ENCODE measurements at regions not wholly inside any gene's neighbourhood (a gene's known extent, or its start where the extent isn't known, plus 50 kb on each side); places are given as distances from the start of the nearest gene placed in this dataset.
"Not testable (repeated sequence)": the region's sequence is repeated elsewhere in the genome, so short reads cannot be mapped to it uniquely, and the experiment has no call there.

DNA sequence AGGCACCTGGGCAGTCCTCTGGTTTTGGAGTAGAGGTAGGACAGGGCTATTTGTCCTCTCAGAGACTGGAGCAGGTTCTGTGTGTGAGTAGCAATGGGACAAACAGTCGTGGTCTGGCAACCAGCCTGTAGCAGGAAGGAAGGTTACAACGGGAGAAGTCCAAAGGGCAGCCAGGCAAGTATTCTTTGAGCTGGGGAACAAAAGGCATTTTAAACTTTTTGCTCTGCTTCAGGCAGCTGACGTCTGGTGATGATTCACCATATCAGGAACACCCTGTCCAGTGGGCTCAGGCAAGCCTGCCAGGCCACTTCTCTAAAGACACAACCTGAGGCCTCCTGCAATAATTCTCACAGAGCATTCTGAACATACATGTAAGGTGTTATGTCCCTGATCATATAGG lies 215.8 kb downstream of the FAM72C start:
- 2% methylated on average over 3 of the region's 3 CpGs for WGBS (ENCODE audit: missing lambda C conversion rate)
- ATAC-seq: peak; percentile 90 to 93
- DNase-seq (ENCODE audit: low read depth in 1 of 2, low spot score in 1 of 2); H3K4me1 ChIP-seq; CTCF ChIA-PET; H3K4me3 ChIP-seq; POLR2A ChIA-PET; H3K9me3 ChIP-seq; FAIRE-seq: not testable (repeated sequence)
- Histone ChIP-seq H3K4me2 (peak overlapping the region; percentile 43; the same call in 2 of the 3 replicates), H3K27ac (peak overlapping the region in 1 of 2 experiments; percentile 51; a peak in 1 of 6 replicates)

DNA sequence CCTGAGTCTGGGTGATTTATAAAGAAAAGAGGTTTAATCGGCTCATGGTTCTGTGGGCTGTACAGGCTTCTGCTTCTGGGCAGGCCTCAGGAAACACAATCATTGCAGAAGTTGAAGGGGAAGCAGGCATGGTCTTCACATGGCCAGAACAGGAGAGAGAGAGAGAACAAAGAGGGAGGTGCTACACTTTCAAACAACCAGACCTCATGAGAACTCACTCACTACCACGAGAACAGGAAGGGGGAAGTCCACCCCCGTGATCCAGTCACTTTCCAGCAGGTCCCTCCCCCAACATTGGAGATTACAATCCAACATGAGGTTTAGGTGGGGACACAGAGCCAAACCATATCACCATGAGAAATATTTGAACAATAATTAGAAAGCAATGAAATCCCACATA lies 222.9 kb downstream of the FAM72C start:
- no peak for DNase-seq (ENCODE audit: low read depth in 1 of 2, low spot score in 1 of 2)
- FAIRE-seq: no peak
- 62% methylated on average over 3 of the region's 3 CpGs for WGBS (ENCODE audit: missing lambda C conversion rate)

DNA sequence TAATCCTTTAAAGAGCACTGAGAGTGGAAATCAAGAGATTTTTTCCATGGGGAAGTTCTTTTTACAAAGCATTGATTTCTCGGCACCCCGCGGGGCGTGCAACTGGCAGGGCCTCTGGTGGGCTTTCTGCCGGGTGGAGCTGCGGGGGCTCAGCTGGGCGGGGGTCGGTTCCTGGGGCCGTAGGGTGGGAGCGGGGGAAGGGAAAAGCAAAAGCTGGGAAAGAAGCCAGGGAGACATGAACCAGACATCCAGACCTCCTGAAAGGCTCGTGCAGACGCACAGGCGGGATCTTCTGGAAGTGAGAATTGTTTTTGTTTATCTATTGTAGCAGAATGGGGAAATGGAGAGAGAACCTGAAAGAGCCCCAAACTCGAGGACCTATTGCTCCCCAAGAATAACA lies 235.2 kb downstream of the FAM72C start:
- peaks cover 5% of the 10 kb centered on the region; the same call in 2 of the 3 replicates for H3K4me1 ChIP-seq
- ChIA-PET CTCF (no interaction called here), POLR2A (no interaction called here)
- H3K4me3 ChIP-seq: peak overlapping the region; percentile 68
- no peak for TF ChIP-seq RAD21 (conservative IDR thresholded peaks at IDR 0.05 in 1 of 2, IDR thresholded peaks at IDR 0.05 in 1 of 2)
- TF ChIP-seq, protein P1, sequence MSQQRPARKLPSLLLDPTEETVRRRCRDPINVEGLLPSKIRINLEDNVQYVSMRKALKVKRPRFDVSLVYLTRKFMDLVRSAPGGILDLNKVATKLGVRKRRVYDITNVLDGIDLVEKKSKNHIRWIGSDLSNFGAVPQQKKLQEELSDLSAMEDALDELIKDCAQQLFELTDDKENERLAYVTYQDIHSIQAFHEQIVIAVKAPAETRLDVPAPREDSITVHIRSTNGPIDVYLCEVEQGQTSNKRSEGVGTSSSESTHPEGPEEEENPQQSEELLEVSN (IDR thresholded peaks at IDR 0.05; ENCODE audit: borderline replicate concordance, low read depth): 0 out of 2 replicates have a peak, but pooled peaks have one; percentile 28
- TF ChIP-seq, protein P2, sequence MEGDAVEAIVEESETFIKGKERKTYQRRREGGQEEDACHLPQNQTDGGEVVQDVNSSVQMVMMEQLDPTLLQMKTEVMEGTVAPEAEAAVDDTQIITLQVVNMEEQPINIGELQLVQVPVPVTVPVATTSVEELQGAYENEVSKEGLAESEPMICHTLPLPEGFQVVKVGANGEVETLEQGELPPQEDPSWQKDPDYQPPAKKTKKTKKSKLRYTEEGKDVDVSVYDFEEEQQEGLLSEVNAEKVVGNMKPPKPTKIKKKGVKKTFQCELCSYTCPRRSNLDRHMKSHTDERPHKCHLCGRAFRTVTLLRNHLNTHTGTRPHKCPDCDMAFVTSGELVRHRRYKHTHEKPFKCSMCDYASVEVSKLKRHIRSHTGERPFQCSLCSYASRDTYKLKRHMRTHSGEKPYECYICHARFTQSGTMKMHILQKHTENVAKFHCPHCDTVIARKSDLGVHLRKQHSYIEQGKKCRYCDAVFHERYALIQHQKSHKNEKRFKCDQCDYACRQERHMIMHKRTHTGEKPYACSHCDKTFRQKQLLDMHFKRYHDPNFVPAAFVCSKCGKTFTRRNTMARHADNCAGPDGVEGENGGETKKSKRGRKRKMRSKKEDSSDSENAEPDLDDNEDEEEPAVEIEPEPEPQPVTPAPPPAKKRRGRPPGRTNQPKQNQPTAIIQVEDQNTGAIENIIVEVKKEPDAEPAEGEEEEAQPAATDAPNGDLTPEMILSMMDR (IDR thresholded peaks at IDR 0.05): no peak
- peak overlapping the region; percentile 79 to 90 for H3K27ac ChIP-seq
- peak in 1 of 2 experiments; percentile 58; a peak in 3 of 6 replicates for ATAC-seq
- peak in 1 of 2 experiments; percentile 3 for DNase-seq (ENCODE audit: low read depth in 1 of 2, low spot score in 1 of 2)
- FAIRE-seq: no peak
- no peaks in the 10 kb centered on the region for H3K9me3 ChIP-seq
- WGBS (ENCODE audit: missing lambda C conversion rate): 0% methylated on average over 10 of the region's 14 CpGs
- peak overlapping the region; percentile 74 for H3K4me2 ChIP-seq

More for the DNA sequence above, 222.9 kb downstream of the FAM72C start:
- no peak overlapping the region for H3K4me3 ChIP-seq
- H3K4me2 ChIP-seq: no peak overlapping the region
- no peak overlapping the region for H3K27ac ChIP-seq
- H3K9me3 ChIP-seq: no peaks in the 10 kb centered on the region
- no peaks in the 10 kb centered on the region for H3K4me1 ChIP-seq
- ATAC-seq: no peak
- TF ChIP-seq ZNF302 (CRISPR knock-in tag; IDR thresholded peaks at IDR 0.05) (no peak), HOXB13 (CRISPR knock-in tag; IDR thresholded peaks at IDR 0.05; ENCODE audit: low read depth) (no peak), TP53 (CRISPR knock-in tag; IDR thresholded peaks at IDR 0.05) (no peak), EHF (CRISPR knock-in tag; IDR thresholded peaks at IDR 0.05) (no peak), HEYL (CRISPR knock-in tag; IDR thresholded peaks at IDR 0.05) (no peak), FOSL2 (IDR thresholded peaks at IDR 0.05) (no peak), FOSL2 (CRISPR knock-in tag; IDR thresholded peaks at IDR 0.05) (no peak), RARB (CRISPR knock-in tag; IDR thresholded peaks at IDR 0.05) (no peak), CBX2 (IDR thresholded peaks at IDR 0.05; ENCODE audit: borderline replicate concordance, low read depth) (no peak), KDM5A (IDR thresholded peaks at IDR 0.05) (no peak), CEBPB (IDR thresholded peaks at IDR 0.05) (no peak), MYC (IDR thresholded peaks at IDR 0.05; ENCODE audit: borderline replicate concordance, low read length) (no peak), POLR2AphosphoS2 (conservative IDR thresholded peaks at IDR 0.05; ENCODE audit: low read length) (no peak), PHF8 (IDR thresholded peaks at IDR 0.05; ENCODE audit: borderline replicate concordance, low read depth) (no peak)
- TF ChIP-seq, protein P3, sequence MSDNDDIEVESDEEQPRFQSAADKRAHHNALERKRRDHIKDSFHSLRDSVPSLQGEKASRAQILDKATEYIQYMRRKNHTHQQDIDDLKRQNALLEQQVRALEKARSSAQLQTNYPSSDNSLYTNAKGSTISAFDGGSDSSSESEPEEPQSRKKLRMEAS (IDR thresholded peaks at IDR 0.05): no peak
- TF ChIP-seq, protein P2 (IDR thresholded peaks at IDR 0.05): no peak
- TF ChIP-seq, protein P1 (IDR thresholded peaks at IDR 0.05; ENCODE audit: borderline replicate concordance, low read depth): no peak
- TF ChIP-seq, protein P4, sequence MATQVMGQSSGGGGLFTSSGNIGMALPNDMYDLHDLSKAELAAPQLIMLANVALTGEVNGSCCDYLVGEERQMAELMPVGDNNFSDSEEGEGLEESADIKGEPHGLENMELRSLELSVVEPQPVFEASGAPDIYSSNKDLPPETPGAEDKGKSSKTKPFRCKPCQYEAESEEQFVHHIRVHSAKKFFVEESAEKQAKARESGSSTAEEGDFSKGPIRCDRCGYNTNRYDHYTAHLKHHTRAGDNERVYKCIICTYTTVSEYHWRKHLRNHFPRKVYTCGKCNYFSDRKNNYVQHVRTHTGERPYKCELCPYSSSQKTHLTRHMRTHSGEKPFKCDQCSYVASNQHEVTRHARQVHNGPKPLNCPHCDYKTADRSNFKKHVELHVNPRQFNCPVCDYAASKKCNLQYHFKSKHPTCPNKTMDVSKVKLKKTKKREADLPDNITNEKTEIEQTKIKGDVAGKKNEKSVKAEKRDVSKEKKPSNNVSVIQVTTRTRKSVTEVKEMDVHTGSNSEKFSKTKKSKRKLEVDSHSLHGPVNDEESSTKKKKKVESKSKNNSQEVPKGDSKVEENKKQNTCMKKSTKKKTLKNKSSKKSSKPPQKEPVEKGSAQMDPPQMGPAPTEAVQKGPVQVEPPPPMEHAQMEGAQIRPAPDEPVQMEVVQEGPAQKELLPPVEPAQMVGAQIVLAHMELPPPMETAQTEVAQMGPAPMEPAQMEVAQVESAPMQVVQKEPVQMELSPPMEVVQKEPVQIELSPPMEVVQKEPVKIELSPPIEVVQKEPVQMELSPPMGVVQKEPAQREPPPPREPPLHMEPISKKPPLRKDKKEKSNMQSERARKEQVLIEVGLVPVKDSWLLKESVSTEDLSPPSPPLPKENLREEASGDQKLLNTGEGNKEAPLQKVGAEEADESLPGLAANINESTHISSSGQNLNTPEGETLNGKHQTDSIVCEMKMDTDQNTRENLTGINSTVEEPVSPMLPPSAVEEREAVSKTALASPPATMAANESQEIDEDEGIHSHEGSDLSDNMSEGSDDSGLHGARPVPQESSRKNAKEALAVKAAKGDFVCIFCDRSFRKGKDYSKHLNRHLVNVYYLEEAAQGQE (IDR thresholded peaks at IDR 0.05): no peak
- ChIA-PET POLR2A (no interaction called here), CTCF (no interaction called here)

Data from A549 (cell line).